DND-41 (cell line): ENCODE measurements at regions not wholly inside any gene's neighbourhood (a gene's known extent, or its start where the extent isn't known, plus 50 kb on each side); places are given as distances from the start of the nearest gene placed in this dataset.

Source experiments
- ATAC-seq: fragments of 200-7000 bp; cut with Tn5 transposase; 3 replicates; pipeline ENCODE4 v1.9.1; 2021; ENCODE audit warnings: low read depth; ENCODE audit not compliant: insufficient read depth
- DNase-seq: peaks from one replicate; pipeline ENCODE4 v3.0.0-alpha.2; 2020
- H2AFZ ChIP-seq: 2 replicates; pipeline ENCODE4 v1.6.0; 2012; ENCODE audit warnings: low read depth, low read length
- H3K27ac ChIP-seq: 2 replicates; pipeline ENCODE4 v1.5.1; 2012; ENCODE audit warnings: low read length, inconsistent platforms
- H3K27me3 ChIP-seq: fragments of 200-600 bp; sonication (generic); 2 replicates; pipeline ENCODE4 v1.6.0; 2012; ENCODE audit warnings: low read length, mild to moderate bottlenecking, inconsistent platforms; ENCODE audit not compliant: insufficient read depth, poor library complexity
- H3K36me3 ChIP-seq: 2 replicates; pipeline ENCODE4 v1.5.1; 2012; ENCODE audit warnings: low read length, inconsistent platforms; ENCODE audit not compliant: insufficient read depth
- H3K4me1 ChIP-seq: 2 replicates; pipeline ENCODE4 v1.5.1; 2012; ENCODE audit warnings: mild to moderate bottlenecking, low read length; ENCODE audit not compliant: insufficient read depth
- H3K4me2 ChIP-seq: 2 replicates; pipeline ENCODE4 v1.6.0; 2012; ENCODE audit warnings: mild to moderate bottlenecking, moderate library complexity, low read length, inconsistent platforms; ENCODE audit not compliant: insufficient read depth
- H3K4me3 ChIP-seq, 2 experiments: fragments of 200-600 bp in 1 of 2; shearing (Covaris generic) in 1 of 2; 2 replicates each; pipeline ENCODE4 v1.5.1; 2012 to 2016; ENCODE audit warnings: inconsistent platforms in 2 of 2, low read length in 2 of 2, mild to moderate bottlenecking in 2 of 2, low read depth in 1 of 2, moderate library complexity in 1 of 2
- H3K79me2 ChIP-seq: 2 replicates; pipeline ENCODE4 v1.6.0; 2012; ENCODE audit warnings: low read length, inconsistent platforms; ENCODE audit not compliant: insufficient read depth
- H3K9ac ChIP-seq: 2 replicates; pipeline ENCODE4 v1.6.0; 2012; ENCODE audit warnings: low read depth, mild to moderate bottlenecking, inconsistent platforms, low read length, moderate library complexity
- H3K9me3 ChIP-seq: 2 replicates; pipeline ENCODE4 v1.5.1; 2012; ENCODE audit warnings: low read length, moderate library complexity, mild to moderate bottlenecking, inconsistent platforms; ENCODE audit not compliant: insufficient read depth, severe bottlenecking
- H4K20me1 ChIP-seq: 2 replicates; pipeline ENCODE4 v1.6.0; 2012; ENCODE audit warnings: low read length; ENCODE audit not compliant: insufficient read depth
- EZH2 ChIP-seq: IDR thresholded peaks from 3 replicates; pipeline ENCODE4 v1.6.1; 2012; ENCODE audit warnings: borderline replicate concordance, low read depth, mild to moderate bottlenecking, moderate library complexity, low read length, inconsistent platforms; ENCODE audit not compliant: severe bottlenecking
- TF ChIP-seq, protein P1 (sequence below): IDR thresholded peaks from 2 replicates; pipeline ENCODE4 v1.5.1; 2012; ENCODE audit warnings: borderline replicate concordance, low read length, moderate library complexity, mild to moderate bottlenecking; ENCODE audit not compliant: poor library complexity, severe bottlenecking; ENCODE audit errors: extremely low read depth

GRCh38 chr2:49294225-49294624 lies 139.9 kb upstream of the FSHR start:
- no peaks in the 10 kb centered on the region for H3K27me3 ChIP-seq
- H3K27ac ChIP-seq, result no peak overlapping the region
- H3K4me1 ChIP-seq, result no peaks in the 10 kb centered on the region
- TF ChIP-seq EZH2, result no peak
- TF ChIP-seq, protein P1, sequence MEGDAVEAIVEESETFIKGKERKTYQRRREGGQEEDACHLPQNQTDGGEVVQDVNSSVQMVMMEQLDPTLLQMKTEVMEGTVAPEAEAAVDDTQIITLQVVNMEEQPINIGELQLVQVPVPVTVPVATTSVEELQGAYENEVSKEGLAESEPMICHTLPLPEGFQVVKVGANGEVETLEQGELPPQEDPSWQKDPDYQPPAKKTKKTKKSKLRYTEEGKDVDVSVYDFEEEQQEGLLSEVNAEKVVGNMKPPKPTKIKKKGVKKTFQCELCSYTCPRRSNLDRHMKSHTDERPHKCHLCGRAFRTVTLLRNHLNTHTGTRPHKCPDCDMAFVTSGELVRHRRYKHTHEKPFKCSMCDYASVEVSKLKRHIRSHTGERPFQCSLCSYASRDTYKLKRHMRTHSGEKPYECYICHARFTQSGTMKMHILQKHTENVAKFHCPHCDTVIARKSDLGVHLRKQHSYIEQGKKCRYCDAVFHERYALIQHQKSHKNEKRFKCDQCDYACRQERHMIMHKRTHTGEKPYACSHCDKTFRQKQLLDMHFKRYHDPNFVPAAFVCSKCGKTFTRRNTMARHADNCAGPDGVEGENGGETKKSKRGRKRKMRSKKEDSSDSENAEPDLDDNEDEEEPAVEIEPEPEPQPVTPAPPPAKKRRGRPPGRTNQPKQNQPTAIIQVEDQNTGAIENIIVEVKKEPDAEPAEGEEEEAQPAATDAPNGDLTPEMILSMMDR, result no peak
- ATAC-seq, result no peak
- H4K20me1 ChIP-seq, result no peaks in the 10 kb centered on the region
- H2AFZ ChIP-seq, result no peak overlapping the region
- no peaks in the 10 kb centered on the region for H3K79me2 ChIP-seq
- H3K4me2 ChIP-seq, result no peak overlapping the region
- no peaks in the 10 kb centered on the region for H3K9me3 ChIP-seq
- H3K4me3 ChIP-seq, result no peak overlapping the region
- H3K9ac ChIP-seq, result no peak overlapping the region
- H3K36me3 ChIP-seq, result no peaks in the 10 kb centered on the region
- DNase-seq, result no peak

- Histone ChIP-seq H3K9me3 (no peaks in the 10 kb centered on the region), H4K20me1 (no peaks in the 10 kb centered on the region), H3K4me2 (no peak overlapping the region), H3K4me3 (no peak overlapping the region), H3K27ac (no peak overlapping the region), H3K79me2 (no peaks in the 10 kb centered on the region), H3K36me3 (no peaks in the 10 kb centered on the region), H3K4me1 (no peaks in the 10 kb centered on the region), H2AFZ (no peak overlapping the region), H3K9ac (no peak overlapping the region), H3K27me3 (no peaks in the 10 kb centered on the region)
- ATAC-seq (no peak), DNase-seq (no peak)
- TF ChIP-seq, protein P1, result no peak
- no peak for TF ChIP-seq EZH2
These were observed 137.3 kb upstream of the FSHR start for GRCh38 chr2:49291619-49292018.

DNA sequence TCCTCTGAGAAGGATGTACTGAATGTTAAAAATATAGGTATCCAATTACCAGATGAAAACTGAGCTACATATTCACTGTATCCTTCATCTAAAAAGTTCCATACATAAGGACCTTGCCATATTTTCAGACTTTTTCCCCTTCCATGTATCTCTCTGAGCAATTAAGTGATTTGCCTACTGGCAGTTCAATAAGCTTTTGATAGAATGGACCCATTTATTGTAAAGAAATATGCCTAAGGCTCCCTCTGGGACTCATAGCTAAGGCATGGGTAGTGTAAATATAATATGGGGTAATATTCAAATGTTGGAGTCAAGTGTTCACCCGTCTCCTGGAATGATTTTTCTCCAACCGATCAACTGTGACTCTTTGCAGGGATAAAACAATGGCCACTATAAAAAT lies 135.4 kb upstream of the FSHR start:
- no peak for ATAC-seq
- no peaks in the 10 kb centered on the region for H3K9me3 ChIP-seq
- no peaks in the 10 kb centered on the region for H3K79me2 ChIP-seq
- no peak for DNase-seq
- H3K27me3 ChIP-seq, result no peaks in the 10 kb centered on the region
- no peak overlapping the region for H3K9ac ChIP-seq
- H3K36me3 ChIP-seq, result no peaks in the 10 kb centered on the region
- H3K4me3 ChIP-seq, result no peak overlapping the region
- H4K20me1 ChIP-seq, result no peaks in the 10 kb centered on the region
- H3K27ac ChIP-seq, result no peak overlapping the region
- no peak overlapping the region for H3K4me2 ChIP-seq
- TF ChIP-seq, protein P1, result no peak
- TF ChIP-seq EZH2, result no peak
- no peak overlapping the region for H2AFZ ChIP-seq
- H3K4me1 ChIP-seq, result no peaks in the 10 kb centered on the region
